Spleen (tissue), 7 donors: ENCODE measurements at regions not wholly inside any gene's neighbourhood (a gene's known extent, or its start where the extent isn't known, plus 50 kb on each side); places are given as distances from the start of the nearest gene placed in this dataset.

Experiments
- POLR2A ChIP-seq, 3 donors: fragments of 450-650 bp; IDR thresholded peaks; one replicate each; pipeline ENCODE4 v1.5.1; 2017; ENCODE audit warnings: antibody characterized with exemption in 3 of 3, mild to moderate bottlenecking in 1 of 3
- POLR2AphosphoS5 ChIP-seq, 3 donors: sonication (generic); formaldehyde crosslinking; IDR thresholded peaks; one replicate each; pipeline ENCODE4 v1.5.1; 2017; ENCODE audit warnings: antibody characterized with exemption in 3 of 3
- TF ChIP-seq, protein P1 (sequence below), 11 experiments: fragments of 200-600 bp in 7 of 11; fragments of 450-650 bp in 4 of 11; sonication (generic) in 4 of 11; IDR thresholded peaks in 8 of 11; conservative IDR thresholded peaks in 3 of 11; 1 replicate in 7 of 11; 2 replicates in 4 of 11; pipeline versions ENCODE4 v1.4.0 to v1.8.0; 2016 to 2021; ENCODE audit warnings: antibody characterized with exemption in 11 of 11, inconsistent platforms in 4 of 11, mild to moderate bottlenecking in 1 of 11
- donor health status: DM: no; HTN: no; CAD: no; lungs with moderate emphysema.
- donor health status: DM: no; HTN: no; CAD: no.
- donor health status: DM: no; HTN: no; CAD: no.

DNA sequence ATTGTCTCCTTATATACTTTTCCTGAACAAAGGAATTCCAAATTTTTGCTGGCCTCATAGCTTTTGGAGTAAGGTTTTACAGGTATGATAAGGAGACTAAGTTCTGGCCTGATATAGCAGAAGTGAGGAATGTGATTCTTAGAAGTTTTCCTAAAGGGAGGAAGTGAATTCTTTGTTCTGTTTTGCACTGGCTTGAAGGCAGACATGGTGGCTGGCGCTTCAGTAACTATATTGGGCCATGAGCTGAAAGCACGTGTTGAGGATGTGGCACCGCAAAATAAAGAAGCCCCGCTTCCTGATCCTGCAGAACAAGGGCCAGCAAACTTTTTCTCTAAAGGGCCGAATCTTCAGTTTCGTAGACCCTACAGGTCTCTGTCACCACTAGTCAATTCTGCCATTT lies 224.2 kb downstream of the SNX18 start:
- TF ChIP-seq POLR2AphosphoS5 (IDR thresholded peaks at IDR 0.05), result no peak
- TF ChIP-seq POLR2A (IDR thresholded peaks at IDR 0.05), result no peak
- TF ChIP-seq, protein P1, sequence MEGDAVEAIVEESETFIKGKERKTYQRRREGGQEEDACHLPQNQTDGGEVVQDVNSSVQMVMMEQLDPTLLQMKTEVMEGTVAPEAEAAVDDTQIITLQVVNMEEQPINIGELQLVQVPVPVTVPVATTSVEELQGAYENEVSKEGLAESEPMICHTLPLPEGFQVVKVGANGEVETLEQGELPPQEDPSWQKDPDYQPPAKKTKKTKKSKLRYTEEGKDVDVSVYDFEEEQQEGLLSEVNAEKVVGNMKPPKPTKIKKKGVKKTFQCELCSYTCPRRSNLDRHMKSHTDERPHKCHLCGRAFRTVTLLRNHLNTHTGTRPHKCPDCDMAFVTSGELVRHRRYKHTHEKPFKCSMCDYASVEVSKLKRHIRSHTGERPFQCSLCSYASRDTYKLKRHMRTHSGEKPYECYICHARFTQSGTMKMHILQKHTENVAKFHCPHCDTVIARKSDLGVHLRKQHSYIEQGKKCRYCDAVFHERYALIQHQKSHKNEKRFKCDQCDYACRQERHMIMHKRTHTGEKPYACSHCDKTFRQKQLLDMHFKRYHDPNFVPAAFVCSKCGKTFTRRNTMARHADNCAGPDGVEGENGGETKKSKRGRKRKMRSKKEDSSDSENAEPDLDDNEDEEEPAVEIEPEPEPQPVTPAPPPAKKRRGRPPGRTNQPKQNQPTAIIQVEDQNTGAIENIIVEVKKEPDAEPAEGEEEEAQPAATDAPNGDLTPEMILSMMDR (IDR thresholded peaks at IDR 0.05 in 8 of 11, conservative IDR thresholded peaks at IDR 0.05 in 3 of 11), result no peak
